ENCODE measurements at regions not wholly inside any gene's neighbourhood (a gene's known extent, or its start where the extent isn't known, plus 50 kb on each side); places are given as distances from the start of the nearest gene placed in this dataset.

DNA sequence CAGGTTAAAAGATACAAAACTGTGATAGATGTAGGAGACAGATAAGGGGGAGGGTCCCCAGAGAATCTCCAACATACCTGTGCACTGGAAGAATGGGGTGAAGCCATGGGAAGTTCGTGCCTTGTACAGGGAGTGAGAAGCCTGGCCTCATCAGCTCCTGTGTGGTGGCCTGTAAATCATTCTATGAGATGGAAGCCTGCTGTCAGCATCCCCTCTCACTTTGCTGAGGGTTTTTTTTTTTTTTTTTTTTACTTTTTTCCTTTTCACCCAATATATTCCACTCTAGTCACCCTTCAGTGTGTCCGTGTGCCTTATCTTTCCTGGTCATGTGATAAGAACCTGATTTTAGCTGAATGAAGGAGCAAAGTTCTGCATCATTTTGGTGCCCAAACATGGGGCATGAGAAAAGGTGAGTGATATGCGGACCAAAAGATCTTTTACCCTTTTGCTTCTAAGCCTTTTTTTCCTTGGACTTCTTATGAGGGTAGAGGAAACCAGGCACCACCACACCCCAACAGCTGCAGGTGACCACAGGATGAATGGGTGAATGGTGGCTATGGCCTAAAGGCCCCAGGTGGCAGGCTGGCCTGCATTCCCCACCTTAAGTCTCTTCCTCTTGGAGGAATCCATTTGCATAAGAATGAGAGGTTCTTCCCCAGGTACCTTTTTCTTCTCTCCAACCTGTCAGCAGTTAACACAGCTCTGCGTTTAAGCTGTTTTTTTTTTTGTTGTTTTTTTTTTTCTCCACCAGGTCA is 1345.0 kb downstream of the NSUN3 start:
- DNase-seq, result no peak

GRCh38 chr3:95408464-95408862 is 1345.6 kb downstream of the NSUN3 start:
- no peak for DNase-seq

DNA sequence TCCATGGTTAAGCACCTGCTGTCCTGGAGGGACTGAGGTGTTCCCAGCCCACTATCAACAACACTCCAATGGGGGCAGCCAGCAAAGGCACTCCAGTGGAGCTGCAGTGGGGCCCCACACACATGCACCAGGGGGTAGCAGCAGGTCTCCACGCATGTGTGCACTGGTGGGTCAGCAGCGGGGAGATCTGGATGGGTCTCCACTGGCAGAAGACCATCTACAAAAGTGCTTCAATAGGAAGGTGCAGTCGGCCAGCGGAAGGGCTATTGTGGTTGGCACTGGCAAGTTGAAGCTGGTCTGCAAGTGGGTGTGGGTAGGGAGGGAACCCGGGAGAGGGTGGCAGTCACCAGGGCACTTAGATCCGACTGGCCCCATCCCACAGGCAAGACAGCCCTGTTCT is 1355.4 kb downstream of the NSUN3 start:
- no peak for DNase-seq

- DNase-seq, result no peak
These were observed 1361.4 kb downstream of the NSUN3 start for GRCh38 chr3:95424279-95424678.

DNA sequence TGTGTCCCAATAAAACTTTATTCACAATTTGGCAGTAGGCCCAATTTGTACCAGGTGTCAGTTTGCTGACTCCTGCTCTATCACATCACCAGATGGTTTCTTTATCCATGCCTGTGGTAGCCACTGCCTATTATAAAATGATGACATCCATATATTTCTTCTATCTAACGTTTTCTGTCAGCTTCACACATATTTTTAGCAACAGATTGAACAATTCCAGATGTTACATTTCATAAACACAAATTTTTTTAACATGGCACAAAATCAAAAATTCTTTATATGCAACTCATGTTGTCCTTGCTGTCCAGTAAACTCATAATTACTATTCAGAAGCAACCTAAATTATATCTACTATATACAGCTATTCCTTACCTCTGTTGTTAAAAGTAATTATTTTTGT is 1371.6 kb downstream of the NSUN3 start:
- no peak for DNase-seq

DNA sequence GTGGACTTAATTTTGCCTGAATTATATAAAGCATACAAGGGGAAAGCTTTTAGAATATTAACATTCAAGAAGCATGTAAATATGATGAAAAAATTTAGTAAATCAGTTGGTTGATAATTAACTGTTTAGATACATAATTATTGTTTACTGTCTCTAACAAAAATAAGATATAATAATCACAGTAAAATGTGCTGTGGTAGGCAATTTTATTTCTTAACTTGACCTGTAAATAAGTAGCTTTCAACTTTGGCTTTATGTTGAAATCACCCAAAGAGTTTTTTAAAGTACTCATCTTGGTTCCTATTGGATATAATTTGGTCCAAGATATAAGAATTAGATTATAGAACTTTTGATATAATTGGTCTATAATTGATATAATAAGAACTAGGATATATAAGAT is 1374.5 kb downstream of the NSUN3 start:
- no peak for DNase-seq

DNA sequence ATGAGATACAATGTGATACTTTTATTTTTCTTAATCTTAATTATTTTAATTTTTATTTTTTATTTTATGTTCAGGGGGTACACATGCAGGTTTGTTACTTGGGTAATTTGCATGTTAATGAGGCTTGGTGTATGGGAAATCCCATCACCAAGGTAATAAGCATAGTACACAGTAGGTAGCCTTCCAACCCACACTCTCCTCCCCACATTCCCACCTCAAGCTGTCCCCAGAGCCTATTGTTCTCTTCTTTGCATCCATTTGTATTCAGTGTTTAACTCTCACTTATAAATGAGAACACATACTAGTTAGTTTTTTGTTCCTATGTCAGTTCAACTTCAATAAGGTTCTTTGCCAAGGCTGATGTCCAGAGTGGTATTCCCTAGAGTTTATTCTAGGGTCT is 1375.4 kb downstream of the NSUN3 start:
- DNase-seq, result no peak

DNA sequence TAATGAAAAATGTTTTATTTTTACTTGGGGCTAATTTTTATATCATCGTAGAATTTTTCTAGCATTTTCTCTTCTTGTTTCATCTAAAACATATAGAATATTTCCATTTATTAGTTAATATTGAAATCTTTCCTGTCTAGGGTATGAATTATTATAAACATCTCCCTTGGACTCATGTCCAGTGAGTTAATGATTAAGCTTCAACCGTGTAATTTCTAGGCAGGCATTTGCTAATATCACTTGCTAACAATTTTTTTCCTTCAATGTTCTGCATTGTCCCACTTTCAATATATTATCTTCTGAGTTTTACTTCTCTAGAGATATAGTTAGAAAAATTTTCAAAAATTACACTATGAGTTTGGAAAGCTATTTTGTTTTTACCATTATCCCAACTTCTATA is 1371.6 kb upstream of the EPHA6 start:
- no peak for DNase-seq

- no peak for DNase-seq
These were observed 1364.6 kb upstream of the EPHA6 start for GRCh38 chr3:95449841-95450240.

DNA sequence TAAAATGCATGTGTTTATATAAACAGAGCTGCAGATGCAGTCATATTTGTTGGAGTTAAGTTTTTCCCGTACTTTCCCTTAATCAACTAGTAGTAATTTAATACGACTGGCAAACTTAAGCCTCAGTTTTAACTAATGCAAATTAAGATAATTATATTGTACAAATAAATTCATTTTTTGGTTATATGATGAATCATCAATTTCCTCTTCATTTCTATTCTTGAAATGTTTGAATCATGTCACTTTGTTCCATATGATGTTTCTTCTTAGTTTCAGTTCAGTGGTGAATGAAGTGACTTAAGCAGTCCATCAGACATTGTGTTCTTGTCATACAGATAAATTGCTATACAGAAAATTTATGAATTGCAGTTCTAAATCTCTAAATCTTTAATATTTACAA is 1361.2 kb upstream of the EPHA6 start:
- DNase-seq, result no peak

DNA sequence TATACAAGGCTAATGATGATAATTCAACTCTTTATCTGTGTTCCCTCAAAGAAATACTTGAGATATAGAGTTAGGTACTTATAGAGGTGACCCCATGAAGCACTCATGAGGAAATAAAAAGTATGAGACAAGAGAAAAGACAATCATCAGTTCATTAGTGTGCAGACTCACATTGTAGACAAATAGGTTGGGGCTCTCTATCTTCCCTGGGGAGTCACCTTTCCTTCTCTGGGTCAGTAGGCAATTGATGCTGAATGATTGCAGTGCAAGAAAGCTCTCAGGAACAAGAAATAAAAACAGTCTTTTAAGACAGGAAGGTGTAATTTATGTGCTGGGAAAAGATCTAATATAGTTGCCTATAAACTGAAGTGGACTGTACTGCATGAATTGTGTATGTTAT is 1357.6 kb upstream of the EPHA6 start:
- no peak for DNase-seq

GRCh38 chr3:95459706-95460105 is 1354.7 kb upstream of the EPHA6 start:
- no peak for DNase-seq

DNA sequence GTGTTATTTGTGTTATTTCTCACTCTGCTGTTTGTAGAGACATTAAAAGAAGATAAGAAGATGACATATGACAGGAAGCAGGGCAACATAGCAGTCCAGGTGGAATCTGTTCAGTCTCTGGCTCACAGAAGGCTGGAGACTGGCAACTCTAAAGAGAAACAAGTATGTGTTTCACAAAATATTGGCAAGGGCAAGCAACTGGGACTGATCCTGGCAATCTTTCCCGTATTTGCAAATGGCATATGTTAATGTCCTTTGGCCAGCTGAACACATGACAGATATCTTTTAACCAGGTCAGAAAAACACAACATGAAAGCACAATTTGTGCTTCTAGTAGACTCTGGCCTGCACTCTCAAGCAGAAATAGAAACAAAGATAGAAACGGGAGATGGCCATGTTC is 1354.1 kb upstream of the EPHA6 start:
- no peak for DNase-seq

GRCh38 chr3:95462161-95462560 is 1352.2 kb upstream of the EPHA6 start:
- DNase-seq, result no peak

GRCh38 chr3:95464346-95464745 is 1350.0 kb upstream of the EPHA6 start:
- DNase-seq, result no peak

- DNase-seq, result no peak
These were observed 1346.1 kb upstream of the EPHA6 start for GRCh38 chr3:95468331-95468730.

- DNase-seq, result no peak
These were observed 1340.1 kb upstream of the EPHA6 start for GRCh38 chr3:95474338-95474737.

DNA sequence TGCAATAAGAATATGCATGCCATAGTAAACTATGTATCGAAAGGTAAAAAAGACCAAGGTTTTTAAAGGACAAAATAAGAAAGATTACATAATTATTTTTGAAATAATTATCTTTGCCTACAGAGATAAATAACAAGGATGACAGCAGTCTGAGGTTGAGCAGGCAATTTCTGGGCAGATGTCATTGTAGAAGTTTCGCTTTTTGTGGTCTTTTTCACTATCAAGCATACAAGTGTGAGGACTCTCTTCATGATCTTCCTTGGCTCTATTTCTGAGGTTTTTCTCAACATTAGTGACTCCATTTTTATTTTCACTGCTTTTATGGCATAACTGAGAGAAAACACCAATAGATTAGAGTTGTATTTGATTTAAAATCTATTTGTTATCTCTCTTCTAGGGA is 1337.9 kb upstream of the EPHA6 start:
- no peak for DNase-seq

DNA sequence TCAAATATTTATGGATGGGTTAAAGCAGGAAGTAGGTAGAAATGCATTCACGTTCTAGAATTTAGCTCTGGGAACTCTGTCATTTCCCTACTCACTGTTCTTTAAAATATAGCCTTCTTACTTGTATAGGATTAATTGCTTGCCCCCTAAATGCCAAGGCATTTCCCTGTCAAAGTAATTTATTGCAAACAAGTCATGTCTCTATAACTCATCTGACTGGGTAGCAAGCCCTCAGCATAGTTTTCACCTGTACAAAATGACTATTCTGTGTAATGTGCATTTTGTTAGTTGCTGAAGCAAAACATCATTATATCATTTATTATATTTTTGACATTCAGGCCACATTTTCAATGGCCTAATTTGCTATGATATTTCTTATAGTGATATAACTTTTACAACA is 1308.2 kb upstream of the EPHA6 start:
- no peak for DNase-seq

GRCh38 chr3:95508124-95508523 is 1306.3 kb upstream of the EPHA6 start:
- DNase-seq, result no peak

GRCh38 chr3:95511828-95512227 is 1302.6 kb upstream of the EPHA6 start:
- no peak for DNase-seq

- no peak for DNase-seq
These were observed 1300.1 kb upstream of the EPHA6 start for GRCh38 chr3:95514260-95514659.

DNA sequence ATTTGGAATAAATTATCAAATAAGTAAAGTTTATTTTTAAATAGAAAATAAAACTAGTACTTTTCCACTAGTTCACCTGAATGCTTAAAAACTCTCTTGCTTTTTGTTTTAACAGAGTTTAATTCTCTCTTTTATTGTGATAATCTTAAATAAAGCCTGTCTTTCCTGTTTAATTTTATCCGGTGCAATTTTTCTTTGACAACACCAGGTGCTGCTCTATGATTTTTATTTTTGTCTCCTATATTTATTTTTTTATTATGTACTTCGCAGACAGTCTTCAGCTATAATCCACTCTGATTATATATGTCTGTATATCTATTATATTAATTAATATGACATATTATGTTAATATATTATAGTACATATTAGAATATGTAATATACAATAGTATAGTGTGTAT is 1293.0 kb upstream of the EPHA6 start:
- DNase-seq, result no peak

GRCh38 chr3:95522449-95522848 is 1291.9 kb upstream of the EPHA6 start:
- no peak for DNase-seq

- DNase-seq, result no peak
These were observed 1274.4 kb upstream of the EPHA6 start for GRCh38 chr3:95539950-95540483.
